Keratinocyte (primary cell): ENCODE measurements at regions not wholly inside any gene's neighbourhood (a gene's known extent, or its start where the extent isn't known, plus 50 kb on each side); places are given as distances from the start of the nearest gene placed in this dataset.

ENCODE experiments used
- EZH2 ChIP-seq: IDR thresholded peaks from one replicate; pipeline ENCODE4 v1.6.1; 2012; ENCODE audit warnings: inconsistent platforms, mild to moderate bottlenecking, low read length, moderate library complexity
- TF ChIP-seq, protein P1 (sequence below), 3 experiments: IDR thresholded peaks in 1 of 3; conservative IDR thresholded peaks in 1 of 3; optimal IDR thresholded peaks in 1 of 3; 2 replicates in 2 of 3; 3 replicates in 1 of 3; pipeline versions ENCODE3 to v1.5.1; 2011; ENCODE audit warnings: low read length in 3 of 3, mild to moderate bottlenecking in 3 of 3, moderate library complexity in 2 of 3, control low read depth in 1 of 3, inconsistent platforms in 1 of 3; ENCODE audit not compliant: insufficient read depth in 2 of 3; ENCODE audit errors: extremely low read depth in 1 of 3

DNA sequence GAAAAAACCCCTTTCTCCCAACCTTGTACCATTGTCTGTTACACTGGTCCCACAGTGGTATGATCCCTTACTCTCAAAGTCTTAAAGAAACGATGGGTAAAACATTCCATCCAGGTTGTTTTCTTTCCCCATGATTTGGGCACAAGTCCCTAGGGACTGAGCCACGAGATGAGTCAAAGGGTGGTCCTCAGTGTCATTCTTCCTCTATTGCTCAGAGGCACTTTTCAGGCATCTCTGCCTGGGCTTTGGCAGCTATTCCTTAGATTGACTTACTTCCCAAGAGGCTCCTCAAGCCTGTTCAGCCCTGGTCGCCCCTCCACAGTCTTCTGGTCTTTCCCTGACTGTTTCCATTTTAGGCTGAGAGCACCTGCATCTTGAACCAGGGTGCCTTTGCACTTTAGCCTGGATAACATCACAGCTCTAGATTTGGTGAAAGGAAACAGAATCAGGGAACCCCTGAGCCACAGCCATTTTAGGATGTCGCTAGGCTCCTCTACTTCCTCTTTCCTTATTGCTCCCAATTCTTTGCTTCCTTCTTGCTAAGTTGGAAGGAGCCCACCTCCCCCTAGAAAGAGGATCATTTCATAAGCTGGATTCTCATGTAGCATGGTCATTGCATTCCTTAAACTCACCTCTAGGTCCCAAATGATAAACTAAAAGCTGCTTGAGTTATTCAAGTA lies 131.0 kb upstream of the TPRG1 start:
- TF ChIP-seq, protein P1, sequence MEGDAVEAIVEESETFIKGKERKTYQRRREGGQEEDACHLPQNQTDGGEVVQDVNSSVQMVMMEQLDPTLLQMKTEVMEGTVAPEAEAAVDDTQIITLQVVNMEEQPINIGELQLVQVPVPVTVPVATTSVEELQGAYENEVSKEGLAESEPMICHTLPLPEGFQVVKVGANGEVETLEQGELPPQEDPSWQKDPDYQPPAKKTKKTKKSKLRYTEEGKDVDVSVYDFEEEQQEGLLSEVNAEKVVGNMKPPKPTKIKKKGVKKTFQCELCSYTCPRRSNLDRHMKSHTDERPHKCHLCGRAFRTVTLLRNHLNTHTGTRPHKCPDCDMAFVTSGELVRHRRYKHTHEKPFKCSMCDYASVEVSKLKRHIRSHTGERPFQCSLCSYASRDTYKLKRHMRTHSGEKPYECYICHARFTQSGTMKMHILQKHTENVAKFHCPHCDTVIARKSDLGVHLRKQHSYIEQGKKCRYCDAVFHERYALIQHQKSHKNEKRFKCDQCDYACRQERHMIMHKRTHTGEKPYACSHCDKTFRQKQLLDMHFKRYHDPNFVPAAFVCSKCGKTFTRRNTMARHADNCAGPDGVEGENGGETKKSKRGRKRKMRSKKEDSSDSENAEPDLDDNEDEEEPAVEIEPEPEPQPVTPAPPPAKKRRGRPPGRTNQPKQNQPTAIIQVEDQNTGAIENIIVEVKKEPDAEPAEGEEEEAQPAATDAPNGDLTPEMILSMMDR (optimal IDR thresholded peaks at IDR 0.05 in 1 of 3, IDR thresholded peaks at IDR 0.05 in 1 of 3, conservative IDR thresholded peaks at IDR 0.05 in 1 of 3; ENCODE audit: extremely low read depth in 1 of 3, insufficient read depth in 2 of 3, low read length in 3 of 3): no peak
- TF ChIP-seq EZH2: no peak
